ENCODE measurements at regions not wholly inside any gene's neighbourhood (a gene's known extent, or its start where the extent isn't known, plus 50 kb on each side); places are given as distances from the start of the nearest gene placed in this dataset.
"Not testable (repeated sequence)": the region's sequence is repeated elsewhere in the genome, so short reads cannot be mapped to it uniquely, and the experiment has no call there.

DNA sequence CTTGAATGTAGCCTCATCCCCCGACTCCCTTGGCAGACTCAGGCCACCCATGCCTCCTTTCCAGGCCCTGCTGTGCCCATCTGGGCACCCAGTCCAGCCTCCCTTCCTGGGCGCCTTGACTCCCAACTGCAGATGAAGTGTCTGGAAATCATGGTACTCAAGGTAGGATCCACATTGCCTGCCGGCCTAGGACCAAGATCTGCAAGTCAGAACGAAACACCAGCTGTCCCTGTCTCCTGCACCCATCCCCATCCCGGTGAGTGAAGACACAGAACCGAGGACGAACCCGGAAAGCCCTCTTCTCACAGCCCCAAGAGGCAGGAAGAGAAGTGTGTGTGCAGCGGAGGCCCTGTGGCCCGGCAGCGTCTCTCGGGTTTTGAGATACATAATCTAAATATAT is 205.1 kb downstream of the EMX2 start:
- no peak for DNase-seq (ENCODE audit: low spot score)

- DNase-seq (ENCODE audit: low spot score): no peak
Measured at GRCh38 chr10:117748058-117748457, 205.5 kb downstream of the EMX2 start.

GRCh38 chr10:117750616-117751015 is 208.1 kb downstream of the EMX2 start:
- DNase-seq (ENCODE audit: low spot score): no peak

GRCh38 chr10:117751259-117751658 is 208.7 kb downstream of the EMX2 start:
- no peak for DNase-seq (ENCODE audit: low spot score)

- DNase-seq (ENCODE audit: low spot score): no peak
Measured at GRCh38 chr10:117752103-117752502, 209.6 kb downstream of the EMX2 start.

DNA sequence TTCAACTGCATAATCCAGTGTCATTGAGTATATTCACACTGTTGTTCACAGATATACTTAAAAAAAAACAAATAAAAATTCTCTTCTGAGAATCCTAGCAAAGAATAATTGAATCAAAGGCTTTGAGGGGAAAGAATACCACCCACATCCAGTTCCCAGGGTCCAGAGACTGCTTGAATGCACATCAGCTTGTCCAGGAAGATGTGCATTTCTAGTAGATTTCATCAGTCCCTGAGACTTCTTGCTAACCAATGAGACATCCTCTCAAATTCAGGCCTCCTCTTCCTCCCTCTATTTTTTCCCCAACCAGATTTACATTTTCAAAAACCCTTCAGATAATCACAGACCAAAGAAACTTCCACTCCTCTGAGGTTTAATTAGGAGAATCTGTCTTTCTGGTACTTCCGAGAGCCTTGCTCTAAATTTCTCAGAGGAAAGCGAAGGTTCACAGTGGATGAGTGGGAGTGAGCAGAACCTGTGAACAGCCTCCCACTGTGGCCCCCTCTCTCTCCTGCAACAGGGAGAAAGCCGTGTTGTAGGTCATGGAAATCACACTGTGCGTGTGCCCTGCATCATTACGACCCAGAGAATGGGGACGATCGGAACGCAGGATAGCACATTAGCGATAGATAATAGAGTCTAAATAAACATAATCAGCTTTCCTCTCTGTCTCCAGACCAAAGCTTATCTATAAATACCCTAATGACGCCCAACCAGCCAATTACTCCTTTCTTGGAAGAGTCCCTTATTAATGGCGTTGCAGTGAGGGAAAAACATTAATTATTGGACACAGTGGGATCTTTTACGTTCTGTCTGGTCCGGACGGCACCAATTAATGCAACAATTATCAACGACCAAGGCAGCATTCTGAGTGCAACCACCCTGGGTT is 212.5 kb downstream of the EMX2 start:
- no peak for DNase-seq (ENCODE audit: low spot score)

DNA sequence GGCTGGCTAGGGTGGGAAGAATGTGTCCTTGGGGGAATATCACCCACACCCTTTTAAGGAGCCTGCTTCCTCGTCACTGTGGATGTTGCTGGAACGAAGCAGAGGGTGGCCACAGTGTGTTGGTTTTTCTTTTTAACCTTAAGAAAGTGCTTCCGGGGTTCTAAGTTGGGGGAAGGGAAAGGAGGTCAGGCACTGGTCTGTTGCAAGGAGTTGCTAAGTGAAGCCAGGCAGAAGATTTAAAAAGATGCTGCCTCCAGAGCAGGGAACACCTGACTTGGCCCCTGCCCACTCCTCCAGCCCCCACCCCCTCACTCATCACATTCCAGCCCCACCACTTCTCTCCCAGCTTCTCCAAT is 213.1 kb downstream of the EMX2 start:
- DNase-seq (ENCODE audit: low spot score): no peak

- DNase-seq (ENCODE audit: low spot score): no peak
Measured at GRCh38 chr10:117757086-117757720, 214.7 kb downstream of the EMX2 start.

DNA sequence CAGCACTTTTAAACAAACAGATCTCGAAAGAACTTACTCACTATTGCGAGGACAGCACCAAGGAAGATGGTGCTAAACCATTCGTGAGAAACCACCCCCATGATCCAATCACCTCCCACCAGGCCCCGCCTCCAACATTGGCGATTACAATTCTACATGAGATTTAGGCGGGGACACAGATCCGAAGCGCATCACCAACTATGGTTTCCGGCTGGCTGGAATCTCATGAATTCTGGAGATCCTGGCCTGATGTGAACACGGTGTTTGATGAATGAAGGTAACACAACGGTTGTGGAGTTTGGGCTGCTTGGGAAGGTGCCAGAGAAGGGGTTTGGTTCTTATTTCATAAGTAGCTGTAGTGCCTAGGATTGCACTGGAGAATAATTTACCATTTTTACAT is 216.7 kb downstream of the EMX2 start:
- no peak for DNase-seq (ENCODE audit: low spot score)

DNA sequence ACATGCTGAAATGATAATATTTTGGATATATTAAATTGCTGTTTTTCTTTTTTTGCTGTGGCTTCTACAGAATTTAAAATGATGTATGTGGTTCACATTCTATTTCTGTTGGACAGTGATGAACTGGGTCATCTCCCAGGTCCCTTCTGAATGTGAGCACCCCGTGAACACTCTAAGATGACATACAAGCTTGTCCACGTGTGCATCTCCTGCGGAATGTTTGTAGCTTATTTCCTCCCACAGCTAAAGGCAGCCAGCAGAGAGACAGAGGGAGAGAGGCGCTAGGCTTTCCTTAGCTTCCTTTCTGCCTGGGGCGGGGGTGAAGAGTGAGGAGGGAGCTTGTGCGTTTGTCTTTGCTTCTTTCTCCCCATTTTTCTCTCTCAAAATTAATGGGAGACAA is 219.1 kb downstream of the EMX2 start:
- no peak for DNase-seq (ENCODE audit: low spot score)

- DNase-seq (ENCODE audit: low spot score): no peak
Measured at GRCh38 chr10:117762126-117762818, 219.7 kb downstream of the EMX2 start.

DNA sequence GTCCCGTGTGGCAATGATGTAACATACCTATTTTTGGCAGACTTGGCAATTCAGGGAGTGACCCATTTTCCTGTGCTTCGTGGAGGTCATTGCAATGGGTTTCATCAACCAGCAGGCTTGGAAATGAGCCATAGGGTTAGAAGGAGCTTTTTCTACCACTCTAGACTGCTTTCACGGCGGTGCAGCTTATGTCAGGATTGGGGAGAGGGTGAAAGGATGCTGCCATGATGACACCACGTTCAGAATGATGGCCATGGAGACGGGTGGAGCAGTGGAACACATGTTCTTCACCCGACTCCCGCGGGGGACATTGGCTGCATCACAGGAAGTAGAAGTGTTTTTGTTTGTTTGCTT is 220.2 kb downstream of the EMX2 start:
- no peak for DNase-seq (ENCODE audit: low spot score)

DNA sequence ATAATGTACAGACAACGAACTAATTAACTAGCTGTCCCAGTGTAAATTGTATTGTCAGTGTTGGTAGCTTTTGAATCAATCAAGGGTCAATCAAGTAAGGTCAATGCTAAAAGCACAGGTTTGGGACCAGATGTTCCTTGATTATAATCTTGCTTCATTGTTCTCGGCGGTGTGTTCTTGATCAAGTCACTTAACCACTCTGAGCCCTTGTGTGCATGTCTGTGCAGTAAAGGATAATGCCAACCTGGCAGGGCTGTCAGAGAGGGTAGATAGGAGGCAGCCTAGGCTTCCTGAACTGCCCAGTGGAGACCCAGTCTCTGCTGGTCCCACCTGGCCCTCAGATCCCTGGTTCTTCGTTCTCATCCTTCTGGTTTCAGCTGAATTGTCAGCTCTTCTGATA is 221.0 kb downstream of the EMX2 start:
- DNase-seq (ENCODE audit: low spot score): no peak

GRCh38 chr10:117768333-117769042 is 225.9 kb downstream of the EMX2 start:
- no peak for DNase-seq (ENCODE audit: low spot score)

- DNase-seq (ENCODE audit: low spot score): no peak
Measured at GRCh38 chr10:117775526-117775925, 233.0 kb downstream of the EMX2 start.

DNA sequence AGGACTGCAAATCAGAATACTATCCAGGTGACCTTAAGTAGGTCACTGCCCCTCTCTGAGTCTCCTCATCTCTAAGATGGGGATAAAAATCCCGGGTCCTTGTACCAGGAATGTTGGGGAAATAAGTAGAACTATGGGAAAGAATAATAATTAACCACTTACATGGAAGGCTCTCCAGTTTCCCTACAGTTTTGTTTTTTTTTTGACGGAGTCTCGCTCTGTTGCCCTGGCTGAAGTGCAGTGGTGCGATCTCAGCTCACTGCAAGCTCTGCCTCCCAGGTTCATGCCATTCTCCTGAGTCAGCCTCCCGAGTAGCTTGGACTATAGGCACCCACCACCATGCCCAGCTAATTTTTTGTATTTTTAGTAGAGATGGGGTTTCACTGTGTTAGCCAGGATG is 234.7 kb downstream of the EMX2 start:
- not testable (repeated sequence) for DNase-seq (ENCODE audit: low spot score)

- no peak for DNase-seq (ENCODE audit: low spot score)
Measured at GRCh38 chr10:117778241-117778640, 235.7 kb downstream of the EMX2 start.

GRCh38 chr10:117780411-117780810 is 237.9 kb downstream of the EMX2 start:
- no peak for DNase-seq (ENCODE audit: low spot score)

DNA sequence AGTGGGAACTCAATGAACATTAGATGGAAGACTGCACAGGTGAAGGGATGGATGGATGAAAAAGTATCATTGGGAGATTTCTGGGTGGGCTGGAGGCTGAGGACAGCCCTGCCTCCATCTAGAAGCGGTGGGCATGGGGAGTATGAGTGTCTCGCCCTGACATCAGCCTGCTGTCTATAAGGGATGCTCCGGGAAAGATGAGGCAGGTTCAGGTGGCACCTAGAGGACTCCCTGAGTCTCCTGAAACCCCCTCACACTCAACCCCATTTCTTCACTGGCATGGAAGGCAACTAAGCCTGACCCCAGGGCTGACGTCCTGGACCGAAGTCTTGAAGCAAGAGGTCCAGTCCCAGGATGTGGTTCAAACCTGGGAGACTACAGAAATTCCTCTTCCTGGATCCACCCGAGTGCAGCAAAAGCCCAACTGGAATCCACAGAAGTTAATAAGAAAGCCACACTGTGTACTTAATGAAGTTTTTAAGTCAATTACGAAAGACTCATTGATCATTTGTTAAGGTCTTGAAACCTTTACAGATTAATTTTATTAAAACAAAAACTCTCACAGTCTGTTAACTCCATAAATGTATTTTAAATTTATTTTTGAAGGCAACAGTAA is 238.8 kb downstream of the EMX2 start:
- DNase-seq (ENCODE audit: low spot score): no peak

DNA sequence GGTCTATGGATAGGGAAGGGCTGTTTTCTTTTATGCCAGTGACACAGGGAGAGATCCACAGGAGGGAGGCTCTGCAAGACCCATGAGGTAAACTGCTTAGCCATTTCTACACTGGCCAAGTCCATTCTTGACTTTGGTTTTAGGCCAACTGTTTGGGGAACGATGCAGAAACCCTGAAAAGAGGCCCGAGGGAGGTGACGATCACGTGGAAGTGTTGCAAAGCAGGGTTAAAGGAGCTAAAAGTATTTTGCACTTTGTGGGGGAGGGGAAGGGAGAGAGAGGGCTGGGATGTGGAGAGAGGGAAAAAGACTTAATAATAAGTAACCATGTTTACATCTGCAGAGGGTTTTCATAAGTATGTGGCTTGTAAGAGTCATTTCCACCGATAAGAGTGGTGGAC is 239.7 kb downstream of the EMX2 start:
- DNase-seq (ENCODE audit: low spot score): no peak

- DNase-seq (ENCODE audit: low spot score): no peak
Measured at GRCh38 chr10:117783698-117784395, 241.3 kb downstream of the EMX2 start.

All from SK-N-DZ (cell line).